NCI-H146 (cell line): ENCODE measurements at regions not wholly inside any gene's neighbourhood (a gene's known extent, or its start where the extent isn't known, plus 50 kb on each side); places are given as distances from the start of the nearest gene placed in this dataset.
"Not testable (repeated sequence)": the region's sequence is repeated elsewhere in the genome, so short reads cannot be mapped to it uniquely, and the experiment has no call there.

ENCODE experiments used
- DNase-seq: peaks from one replicate; lab custom pipeline; 2025; lab: John Stamatoyannopoulos, UW

DNA sequence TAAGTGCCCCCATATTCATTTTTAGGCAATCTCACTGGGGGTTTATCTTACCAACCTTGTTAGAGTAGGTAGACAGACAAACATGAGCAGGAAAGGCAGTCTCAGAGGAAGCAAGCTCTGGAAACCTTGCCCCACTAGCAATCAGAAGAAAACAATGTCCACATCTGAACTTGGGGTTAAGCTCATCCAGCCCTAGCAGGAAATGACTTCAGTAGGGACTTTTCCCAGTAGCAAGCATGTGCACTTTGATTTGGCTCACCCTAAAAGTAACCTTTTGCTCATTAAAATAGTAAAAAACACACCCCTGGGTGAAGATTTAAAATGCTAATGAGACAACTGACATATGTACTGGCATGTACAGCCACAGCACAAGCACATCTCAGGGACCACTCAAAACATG lies 175.5 kb downstream of the AKAIN1 start:
- DNase-seq, result no peak

DNA sequence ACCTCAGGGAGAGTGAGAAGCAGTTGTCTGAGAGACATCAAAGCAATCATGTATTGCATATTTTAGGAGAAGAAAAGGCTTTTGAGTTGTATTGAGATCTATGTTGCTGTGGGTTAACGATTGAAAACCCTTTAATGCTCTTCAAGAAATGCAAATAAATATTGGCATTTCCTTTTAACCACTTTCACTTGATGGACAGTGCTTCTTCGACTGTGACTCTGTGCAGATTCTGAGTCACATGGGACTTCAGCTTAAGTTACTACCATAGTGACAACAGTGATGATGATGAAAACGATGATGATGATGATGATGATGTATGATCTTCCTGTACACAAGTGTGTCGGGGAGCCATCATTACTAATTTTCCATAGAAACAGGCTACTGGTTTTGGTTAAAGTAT lies 181.8 kb downstream of the AKAIN1 start:
- DNase-seq, result no peak

DNA sequence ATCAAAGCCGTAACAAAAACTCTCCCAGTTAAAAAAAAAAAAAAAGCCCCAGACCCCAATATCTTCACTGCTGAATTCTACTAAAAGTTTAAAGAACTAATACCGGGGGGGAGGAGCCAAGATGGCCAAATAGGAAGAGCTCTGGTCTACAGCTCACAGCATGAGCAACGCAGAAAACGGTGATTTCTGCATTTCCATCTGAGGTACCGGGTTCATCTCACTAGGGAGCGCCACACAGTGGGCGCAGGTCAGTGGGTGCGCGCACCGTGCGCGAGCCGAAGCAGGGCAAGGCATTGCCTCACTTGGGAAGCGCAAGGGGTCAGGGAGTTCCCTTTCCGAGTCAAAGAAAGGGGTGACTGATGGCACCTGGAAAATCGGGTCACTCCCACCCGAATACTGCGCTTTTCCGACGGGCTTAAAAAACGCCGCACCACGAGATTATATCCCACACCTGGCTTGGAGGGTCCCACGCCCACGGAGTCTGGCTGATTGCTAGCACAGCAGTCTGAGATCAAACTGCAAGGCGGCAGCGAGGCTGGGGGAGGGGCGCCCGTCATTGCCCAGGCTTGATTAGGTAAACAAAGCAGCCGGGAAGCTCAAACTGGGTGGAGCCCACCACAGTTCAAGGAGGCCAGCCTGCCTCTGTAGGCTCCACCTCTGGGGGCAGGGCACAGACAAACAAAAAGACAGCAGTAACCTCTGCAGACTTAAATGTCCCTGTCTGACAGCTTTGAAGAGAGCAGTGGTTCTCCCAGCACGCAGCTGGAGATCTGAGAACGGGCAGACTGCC lies 192.8 kb downstream of the AKAIN1 start:
- DNase-seq, result not testable (repeated sequence)

DNA sequence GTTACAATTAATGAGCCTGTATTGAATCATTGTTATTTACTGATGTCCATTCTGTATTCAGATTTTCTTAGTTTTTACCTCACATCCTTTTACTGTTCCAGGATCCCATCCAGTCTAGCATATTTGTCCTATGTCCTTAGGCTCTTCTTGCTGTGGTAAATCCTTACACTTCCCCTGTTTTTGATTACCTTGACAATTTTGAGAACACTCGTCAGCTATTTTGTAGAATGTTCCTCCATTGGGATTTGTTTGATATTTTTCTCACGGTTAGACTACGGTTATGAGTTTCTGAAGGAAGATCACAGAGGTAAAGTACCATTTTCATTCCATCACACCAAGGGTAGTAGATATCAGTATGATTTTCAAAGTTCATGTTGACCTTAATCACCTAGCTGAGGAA lies 202.3 kb downstream of the AKAIN1 start:
- no peak for DNase-seq

DNA sequence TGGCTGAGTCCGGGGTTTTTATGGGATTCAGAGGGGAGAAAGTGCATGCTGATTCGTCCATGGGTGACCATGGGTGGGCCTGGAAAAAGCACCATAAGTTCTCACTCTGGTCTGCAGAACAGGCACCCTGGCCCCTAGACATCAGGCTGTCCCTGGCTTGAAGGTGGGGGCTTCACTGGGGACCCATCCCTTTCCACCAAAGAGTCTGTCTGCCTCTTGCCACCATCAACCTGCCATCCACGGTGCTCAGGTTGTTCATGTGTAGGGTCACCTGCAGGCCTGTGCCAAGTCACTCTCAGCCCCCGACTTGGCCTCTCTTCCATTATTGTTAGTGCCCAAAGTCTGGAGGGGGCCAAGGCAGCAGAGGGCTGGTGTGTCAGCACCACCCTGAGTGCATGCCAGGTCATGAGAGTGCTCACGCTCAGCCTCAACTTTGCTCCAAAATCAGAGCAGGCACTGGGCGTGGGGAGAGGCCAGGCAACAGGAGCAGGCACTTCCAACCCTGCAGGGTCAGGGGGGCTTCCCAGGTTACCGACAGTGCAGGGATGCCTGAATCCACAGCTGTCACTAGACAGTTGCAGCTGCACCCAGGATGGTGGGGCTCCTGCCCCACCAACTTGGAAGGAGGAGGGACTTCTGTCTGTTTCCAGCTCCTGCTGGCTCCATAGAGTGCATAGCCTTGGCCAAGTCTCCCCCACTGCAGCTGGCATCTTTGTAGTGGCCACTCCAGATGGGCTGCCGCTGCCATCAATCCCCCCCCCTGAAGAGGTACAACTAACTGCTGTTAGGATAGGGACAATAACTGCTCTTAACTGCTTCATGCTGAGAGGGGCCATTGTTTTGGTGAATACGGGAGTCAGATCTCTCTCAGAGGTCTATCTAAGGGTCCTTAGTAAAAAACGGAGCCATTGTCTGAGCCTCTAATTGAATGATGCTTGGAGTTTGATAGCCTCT lies 209.3 kb downstream of the AKAIN1 start:
- DNase-seq, result no peak

DNA sequence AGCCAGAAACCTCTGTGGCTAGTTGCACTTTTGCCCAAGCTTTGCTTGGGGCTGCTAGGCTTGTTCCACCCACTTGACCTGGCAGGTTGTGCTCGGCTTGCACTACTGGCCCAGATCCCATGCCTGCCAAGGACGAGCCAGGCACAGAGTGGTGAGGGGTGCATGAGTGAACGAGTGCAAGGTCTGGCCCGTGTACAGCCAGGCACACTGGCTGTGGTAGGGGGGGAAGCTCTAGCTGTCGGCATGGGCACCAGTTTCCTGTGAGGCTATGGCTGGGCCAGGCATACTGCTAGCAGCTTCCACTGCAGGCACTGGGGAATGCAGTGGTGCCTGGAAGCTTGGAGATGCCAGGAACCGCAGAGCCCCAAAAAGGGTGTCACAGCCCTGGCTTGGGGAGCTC lies 210.4 kb downstream of the AKAIN1 start:
- DNase-seq, result no peak

DNA sequence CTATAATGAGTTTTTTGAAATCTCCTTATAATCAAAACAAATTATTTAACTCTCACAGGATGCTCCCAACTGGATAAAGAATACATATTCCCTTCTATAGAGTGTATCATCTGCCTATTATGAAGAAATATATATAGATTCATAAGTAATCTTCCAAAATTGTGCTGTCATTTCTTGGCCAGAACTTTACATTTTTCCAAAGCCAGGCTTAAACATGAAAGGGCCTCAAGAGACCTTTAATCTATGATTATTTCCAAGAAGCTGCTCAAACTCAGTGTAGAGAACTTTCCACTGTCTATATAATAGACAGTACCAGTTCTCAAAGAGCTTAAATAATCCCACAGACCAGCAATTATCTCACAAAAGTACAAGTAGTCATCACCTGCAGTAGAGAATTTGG lies 211.0 kb downstream of the AKAIN1 start:
- DNase-seq, result no peak

DNA sequence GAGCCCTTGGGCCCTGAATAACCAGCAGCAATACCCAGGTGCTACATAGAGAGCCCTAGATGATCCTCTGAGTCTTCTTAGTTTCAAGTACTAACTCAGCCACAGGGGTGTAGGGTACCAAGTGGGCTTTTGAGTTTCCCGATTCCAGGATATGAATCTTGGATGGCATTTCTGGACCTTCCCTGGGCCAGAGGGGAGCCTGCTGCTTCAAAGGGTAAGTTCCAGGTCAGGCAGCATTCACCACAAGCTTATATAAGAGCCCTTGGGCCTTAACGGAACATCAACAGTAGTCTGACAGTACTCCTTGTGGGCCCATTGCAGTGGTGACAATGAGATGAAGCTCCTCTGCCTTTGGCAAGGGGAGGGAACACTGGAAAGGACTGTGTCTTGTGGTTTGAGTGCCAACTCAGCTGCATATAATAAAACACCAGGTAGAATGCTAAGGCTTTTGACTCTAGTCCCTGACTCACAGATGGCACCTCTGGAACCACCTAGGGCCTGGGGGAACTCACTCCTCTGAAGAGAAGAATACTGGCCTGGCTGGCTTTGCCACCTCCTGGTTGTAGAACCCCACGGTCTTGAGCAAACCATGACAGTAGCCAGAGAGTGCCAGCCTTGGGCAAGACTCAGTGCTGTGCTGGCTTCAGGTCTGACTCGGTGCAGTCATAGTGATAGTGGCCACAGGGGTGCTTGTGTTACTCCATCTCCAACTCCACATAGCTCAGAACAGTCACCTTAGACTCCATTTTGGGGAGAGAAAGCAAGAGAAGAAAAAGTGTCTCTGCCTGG lies 235.7 kb downstream of the AKAIN1 start:
- no peak for DNase-seq

DNA sequence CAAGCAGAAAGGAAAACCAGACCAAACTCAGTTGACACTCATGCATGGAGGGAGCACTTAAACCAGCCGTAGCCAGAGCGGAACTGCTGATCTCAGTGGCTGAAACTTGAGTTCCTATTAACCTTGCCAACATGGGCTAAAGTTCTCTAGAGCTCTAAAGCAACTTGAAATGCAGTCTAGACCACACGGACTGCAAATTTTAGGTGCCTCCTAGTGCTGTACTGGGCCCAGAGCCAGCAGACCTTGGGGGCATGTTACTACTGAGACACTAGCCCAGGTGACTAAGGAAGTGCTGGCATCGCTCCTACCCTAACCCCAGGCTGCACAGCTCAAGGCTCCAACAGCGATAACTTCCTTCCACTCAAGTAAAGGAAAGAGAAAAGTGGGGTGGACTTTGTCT lies 236.5 kb downstream of the AKAIN1 start:
- DNase-seq, result no peak

DNA sequence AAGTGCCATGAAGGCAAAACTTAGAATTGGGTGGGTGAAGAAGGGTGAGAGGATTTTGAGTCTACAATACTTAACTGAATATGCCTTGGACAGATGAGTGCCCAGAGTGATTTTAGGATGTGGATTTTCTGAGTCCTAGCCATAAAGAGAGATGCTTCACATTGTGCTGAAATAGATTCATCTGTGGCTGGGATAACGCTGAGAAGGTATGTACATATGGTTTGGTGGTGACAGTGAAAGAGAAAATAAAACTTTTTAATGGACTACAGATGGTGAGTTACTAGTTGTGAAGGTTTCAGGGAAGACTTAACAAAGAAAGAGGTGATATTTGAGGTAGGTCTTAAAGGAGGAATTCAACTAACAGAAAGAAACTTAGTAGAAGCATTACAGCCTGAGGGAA lies 265.8 kb downstream of the AKAIN1 start:
- no peak for DNase-seq

DNA sequence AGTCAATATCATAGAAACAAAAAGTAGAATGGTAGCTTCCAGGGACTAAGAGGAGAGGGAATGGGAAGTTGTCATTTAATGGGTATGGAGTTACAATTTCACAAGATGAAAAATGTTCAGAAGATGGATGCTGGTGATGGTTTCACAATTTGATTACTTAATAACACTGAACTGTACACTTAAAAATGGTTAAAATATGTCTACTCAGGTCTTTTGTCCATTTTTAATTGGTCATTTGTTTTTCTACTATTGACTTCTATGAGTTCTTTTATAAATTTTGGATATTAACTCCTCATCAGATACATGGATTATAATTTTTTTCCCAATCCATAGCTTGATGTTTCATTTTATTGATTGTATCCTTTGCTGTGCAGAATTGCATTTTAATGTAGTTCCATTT lies 275.5 kb downstream of the AKAIN1 start:
- DNase-seq, result no peak

DNA sequence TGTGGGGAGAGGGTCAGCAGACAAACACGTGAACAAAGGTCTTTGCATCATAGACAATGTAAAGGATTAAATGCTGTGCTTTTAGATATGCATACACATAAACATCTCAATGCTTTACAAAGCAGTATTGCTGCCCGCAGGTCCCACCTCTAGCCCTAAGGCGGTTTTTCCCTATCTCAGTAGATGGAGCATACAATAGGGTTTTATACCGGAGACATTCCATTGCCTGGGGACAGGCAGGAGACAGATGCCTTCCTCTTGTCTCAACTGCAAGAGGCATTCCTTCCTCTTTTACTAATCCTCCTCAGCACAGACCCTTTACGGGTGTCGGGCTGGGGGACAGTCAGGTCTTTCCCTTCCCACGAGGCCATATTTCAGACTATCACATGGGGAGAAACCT lies 279.5 kb downstream of the AKAIN1 start:
- DNase-seq, result not testable (repeated sequence)

DNA sequence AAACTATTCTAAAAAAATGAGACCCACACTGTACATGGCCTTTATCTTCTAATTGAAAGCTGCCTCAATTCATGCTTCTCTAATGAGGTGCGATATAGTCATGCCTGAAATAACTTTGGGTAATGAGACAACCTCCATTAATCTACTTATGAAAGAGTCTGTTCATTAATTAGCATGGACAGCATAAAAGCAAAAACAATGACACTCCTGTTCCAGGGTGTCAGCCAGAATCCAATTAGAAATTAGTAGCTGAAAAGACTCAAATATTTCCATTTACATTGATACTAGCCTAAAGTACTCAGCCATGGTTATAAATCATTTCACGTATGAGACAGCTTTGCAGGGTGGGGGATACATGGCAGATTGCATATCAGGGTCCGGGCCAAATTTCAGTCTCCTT lies 288.7 kb downstream of the AKAIN1 start:
- DNase-seq, result no peak

DNA sequence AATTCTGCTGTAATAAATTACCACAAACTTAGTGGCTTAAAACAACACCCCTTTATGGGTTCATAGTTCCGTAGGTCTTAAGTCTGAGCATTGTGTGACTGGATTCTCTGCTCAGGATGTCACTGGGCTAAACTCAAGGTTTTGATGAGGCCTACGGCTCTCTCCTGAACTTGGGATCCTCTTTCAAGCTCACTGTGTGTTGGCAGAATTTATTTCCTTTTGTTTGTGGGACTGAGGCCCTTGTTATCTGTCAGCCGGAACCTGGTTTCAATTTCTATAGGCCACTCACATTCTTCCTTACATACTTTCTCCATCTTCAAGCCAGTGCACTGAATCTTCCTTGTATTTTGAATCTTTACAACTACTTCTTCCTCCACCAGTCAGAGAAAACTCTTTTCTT lies 290.2 kb downstream of the AKAIN1 start:
- no peak for DNase-seq

DNA sequence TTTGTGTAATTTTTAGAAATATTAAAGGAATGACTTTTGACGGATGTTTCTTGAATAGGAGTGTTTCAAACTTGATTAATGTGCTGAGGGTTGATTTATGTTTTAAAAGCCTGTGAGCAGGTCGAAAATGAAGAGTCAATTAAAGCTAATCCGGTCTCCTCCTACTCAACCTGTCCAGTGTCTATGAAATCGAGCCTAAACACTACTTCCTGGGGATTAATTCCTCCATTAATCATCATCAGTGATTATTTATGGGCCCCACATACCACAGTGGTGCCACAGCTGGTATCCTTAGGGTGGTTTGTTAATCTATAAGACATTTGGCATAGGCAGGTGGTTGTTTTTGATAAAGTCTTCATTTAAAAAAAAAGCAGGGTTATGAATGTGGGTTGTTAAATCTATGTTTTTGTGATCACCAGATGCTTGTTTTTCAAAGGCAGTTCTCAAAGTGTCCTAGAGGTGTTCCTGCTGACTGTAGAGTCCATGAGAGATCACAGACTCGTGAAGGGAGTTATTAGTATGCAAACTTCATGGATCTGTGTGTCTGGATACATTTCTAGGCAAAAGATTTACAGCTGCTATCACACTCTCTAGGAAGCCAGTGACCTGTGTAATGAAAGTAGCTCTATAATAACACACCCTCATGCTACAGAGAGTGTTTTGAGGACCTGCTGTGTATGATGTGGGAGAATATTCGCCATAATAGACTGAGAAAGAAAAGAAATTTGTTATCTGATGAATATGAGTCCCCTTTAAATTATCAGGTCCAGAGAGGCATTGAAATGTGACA lies 308.6 kb downstream of the AKAIN1 start:
- DNase-seq, result no peak

DNA sequence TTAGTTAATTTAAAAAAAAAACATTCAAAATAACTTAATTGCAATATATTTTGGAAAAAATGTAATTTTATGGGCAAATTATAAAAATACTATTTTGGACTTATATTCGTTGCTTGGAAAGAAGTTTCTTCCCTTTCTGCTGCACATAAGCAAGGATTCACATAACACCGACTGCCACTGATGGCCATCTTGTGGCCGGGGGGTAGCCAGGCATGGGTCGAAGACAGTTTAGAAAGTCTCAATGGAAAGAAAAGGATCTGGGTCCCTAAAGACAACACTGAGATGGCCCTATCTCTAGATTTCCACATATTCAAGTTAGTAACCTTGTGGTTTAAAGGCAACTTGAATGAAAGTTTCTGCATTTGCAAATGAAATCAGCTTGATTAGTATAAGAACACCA lies 318.6 kb downstream of the AKAIN1 start:
- DNase-seq, result no peak

DNA sequence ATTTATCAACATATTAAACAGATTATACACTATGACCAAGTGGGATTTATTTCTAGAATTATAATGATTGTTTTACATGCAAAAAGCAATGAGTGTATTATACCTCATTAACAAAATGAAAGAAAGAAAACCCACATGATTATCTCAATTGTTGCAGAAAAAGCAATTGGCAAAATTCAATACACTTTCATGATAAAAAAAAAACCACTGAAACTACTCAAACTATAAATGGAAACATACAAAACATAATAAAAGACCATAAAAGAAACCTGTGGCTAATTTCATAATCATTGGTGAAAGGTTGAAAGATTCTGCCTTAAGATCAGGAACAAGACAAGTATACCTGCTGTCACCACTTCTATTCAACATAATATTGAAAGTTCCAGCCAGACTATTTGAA lies 325.9 kb downstream of the AKAIN1 start:
- DNase-seq, result no peak

DNA sequence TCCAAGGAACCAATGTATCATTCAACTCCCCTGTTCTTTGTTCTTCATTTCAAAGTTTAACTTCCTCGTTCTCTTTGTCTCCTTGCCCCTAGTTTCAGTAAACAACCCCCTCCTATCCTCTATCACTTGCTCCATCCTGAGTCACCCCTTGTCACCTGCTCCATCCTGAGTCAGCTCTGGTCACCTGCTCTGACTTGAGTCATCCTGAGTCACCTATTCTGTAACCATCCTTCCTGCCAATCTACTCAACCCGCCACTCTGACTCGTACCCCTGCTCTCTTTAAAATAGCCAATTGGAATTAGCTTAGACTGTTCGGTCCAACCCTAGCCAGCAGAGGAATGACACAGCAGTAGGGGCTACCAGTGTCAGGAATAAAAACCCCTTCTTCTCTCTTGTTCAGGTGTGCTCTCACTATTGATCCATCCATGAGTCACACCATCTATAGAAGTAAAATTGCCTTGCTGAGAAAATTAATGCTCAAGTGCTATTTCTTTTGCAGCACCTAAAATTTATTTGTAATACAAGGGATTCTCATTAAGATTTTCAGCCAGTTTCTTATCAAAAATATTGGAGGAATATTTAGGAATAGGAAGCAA lies 326.8 kb downstream of the AKAIN1 start:
- DNase-seq, result no peak

DNA sequence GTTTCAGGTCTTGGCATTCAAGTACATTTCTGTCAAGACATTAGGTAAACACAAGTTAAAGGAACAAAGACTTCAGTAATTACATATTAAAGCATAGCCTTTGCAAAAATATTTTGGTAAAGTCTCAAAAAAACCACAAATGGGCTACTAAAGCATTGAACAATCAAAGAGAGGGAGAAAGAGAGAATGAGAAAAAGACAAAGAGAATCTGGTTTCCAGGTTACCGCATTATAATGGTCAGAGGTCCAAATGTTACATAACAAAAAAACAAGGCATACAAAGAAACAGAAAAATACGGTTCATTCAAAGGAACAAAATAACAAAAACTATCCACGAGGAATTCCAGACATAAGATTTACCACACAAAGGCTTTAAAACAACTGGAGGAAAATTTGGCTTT lies 327.9 kb downstream of the AKAIN1 start:
- no peak for DNase-seq

DNA sequence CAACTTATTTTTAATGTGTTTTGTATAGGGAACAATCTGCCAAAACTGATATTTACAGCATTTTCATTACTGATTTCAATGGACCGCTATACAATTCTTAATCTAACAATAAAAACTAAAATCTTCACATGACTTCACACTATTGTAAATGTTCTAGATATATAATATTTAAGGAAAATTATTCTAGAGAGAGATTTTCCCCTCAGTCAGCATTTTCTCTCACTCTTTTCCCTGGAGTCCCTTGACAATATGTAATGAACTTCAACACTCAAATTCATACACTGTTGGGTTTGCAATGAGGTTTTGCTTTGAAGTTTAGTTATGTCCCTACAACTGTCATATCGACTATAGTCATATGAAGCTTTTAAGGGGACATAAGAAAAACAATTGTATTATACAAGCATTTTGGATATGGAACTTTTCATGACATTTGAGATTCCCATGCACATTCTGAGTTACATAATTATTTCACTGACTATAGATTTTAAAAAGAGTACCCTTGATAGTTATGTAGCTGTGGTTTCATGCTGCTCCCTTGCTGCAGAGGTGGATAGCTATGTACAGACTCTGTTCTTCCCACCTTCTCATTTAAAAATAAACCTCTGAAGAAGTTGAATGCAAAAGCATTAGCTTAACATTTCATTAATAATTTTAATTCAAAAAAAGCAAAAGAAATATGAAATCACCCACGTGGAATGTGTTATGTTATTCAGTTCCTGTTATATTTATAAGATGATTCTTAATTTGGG lies 338.5 kb downstream of the AKAIN1 start:
- no peak for DNase-seq

DNA sequence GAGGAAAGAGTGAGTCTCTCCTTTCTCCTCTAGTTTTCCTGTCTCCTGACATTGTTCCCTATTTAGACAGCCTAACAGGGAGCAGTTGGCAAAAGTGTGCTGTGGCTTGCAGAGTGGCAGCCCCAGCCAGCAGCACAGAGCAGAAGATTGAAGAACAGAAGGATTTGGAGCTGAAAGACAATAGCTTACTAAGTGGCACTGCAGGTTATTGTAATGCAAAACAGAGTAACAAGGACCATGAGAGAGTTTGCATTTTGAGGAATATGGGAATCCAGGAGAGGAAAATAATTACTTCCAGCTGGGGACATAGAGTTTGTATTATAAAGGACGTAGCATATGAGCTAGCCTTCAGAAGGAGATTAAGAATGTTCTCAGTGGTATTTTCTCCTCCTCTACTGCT lies 342.4 kb downstream of the AKAIN1 start:
- DNase-seq, result no peak
